ENCODE measurements at regions not wholly inside any gene's neighbourhood (a gene's known extent, or its start where the extent isn't known, plus 50 kb on each side); places are given as distances from the start of the nearest gene placed in this dataset.
"Not testable (repeated sequence)": the region's sequence is repeated elsewhere in the genome, so short reads cannot be mapped to it uniquely, and the experiment has no call there.

- no peak for DNase-seq (ENCODE audit: low spot score)
These were observed 98.2 kb upstream of the C14orf180 start for GRCh38 chr14:104481323-104481722.

GRCh38 chr14:104482017-104482416 is 97.5 kb upstream of the C14orf180 start:
- DNase-seq (ENCODE audit: low spot score) = not testable (repeated sequence)

- no peak for DNase-seq (ENCODE audit: low spot score)
These were observed 93.2 kb upstream of the C14orf180 start for GRCh38 chr14:104486222-104486923.

DNA sequence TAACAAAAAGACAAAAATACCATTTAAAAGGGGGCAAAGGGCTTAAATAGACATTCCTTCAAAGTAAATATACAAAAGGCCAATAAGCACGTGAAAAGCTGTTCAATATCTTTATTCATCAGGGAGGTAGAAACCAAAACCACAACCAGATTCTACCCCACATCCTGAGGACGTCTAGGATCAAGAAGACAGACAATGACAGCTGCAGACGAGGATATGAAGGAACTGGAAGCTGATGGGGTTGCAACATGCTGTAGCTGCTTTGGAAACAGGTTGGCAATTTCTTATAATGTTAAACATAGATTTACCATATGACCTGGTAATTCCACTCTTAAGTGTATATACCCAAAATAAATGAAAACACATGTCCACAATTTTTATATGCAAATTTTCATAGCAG is 85.1 kb upstream of the C14orf180 start:
- DNase-seq (ENCODE audit: low spot score) = no peak

DNA sequence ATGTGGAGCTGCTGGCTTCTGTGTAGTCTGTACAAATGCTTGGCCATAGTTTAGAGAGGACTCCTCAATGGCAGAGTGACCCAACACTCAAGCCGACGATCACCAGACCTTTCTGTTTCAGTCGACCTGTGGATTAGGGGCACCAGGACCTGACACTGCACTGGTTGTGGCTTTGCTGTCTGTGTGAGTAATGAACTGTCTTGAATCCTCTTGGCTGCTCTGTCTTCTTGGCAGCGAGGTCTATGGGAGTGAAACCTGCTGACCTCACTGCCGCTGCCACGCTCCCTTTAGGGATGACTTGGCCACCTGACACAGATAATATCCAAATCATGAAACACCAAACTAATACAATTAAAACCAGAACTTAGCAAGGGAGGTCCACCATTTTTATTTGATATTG is 83.5 kb upstream of the C14orf180 start:
- DNase-seq (ENCODE audit: low spot score) = no peak

DNA sequence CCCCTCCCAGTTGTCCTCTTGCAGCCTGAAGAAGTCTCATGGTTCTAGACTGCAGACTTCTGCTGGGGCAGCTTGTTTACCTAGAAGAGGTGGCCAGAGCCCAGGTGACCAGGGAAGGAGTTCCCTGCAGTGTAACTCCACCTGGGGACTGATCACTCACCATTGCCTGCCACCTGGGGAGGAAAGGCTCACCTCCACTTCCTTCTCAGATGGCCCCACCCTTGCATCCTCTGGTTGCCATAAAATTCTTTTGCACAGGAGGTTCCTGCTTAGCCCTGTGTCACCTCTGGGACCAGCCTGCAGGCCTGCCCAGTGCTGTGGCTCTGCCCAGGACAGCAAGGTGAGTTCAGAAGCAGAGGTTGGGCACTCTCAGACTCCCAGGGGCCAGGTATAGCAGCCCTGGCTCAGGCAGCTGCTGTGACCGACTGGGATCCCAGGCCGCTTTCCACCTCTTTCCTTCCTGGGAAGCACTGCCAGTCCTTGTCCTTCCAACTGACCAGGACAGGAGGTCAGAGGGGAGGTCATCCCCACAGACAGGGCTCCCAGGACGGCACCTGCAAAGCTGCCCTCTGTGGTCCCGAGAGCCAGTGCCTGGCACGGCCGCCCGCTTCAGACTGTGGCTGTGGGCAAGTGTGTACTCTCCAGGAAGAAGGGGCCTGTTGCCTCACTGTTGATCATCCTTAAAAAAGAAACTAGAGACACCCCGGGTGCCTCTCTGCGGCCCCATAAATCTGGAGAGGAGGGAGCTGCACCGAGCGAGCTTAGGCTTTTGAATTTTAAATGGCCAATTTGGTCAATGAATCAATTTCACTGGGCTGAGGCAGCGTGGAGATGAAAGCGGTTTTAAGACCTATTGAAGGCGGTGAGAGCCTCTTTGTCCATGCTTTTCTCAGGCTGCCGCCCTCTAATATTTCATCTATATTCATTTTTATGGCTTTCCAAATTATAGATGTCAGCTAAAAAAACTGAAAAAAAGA is 79.5 kb upstream of the C14orf180 start:
- no peak for DNase-seq (ENCODE audit: low spot score)

- DNase-seq (ENCODE audit: low spot score) = no peak
These were observed 77.5 kb upstream of the C14orf180 start for GRCh38 chr14:104502060-104502459.

- no peak for DNase-seq (ENCODE audit: low spot score)
These were observed 75.9 kb upstream of the C14orf180 start for GRCh38 chr14:104503691-104504090.

DNA sequence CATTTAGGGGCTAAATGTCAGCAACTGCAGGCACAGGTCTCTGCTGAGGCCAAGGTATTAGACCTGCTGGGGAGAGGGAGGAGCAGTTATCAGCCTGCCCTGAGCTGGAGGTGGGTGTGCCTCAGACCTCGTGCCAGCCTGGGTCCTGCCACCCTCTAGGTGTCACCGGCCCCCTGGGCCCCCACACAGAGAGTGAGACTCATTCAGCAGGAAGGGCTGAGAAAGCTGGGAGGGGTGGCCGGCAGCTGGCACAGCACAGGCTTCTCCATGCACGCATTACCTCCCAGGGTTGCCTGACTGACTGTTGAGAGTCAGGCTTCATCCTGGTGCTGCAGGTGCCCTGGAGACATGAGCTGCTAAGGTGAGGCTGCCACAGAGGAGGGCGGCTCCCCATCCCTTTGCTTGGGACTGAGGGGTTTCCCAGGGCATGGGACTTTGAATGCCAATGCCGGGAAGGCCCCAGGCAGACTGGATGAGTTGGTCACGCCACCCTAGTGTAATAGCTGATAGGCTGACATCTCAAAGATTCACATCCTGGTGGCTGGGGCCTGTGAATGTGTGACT is 75.3 kb upstream of the C14orf180 start:
- DNase-seq (ENCODE audit: low spot score) = no peak

GRCh38 chr14:104505085-104506074 is 74.2 kb upstream of the C14orf180 start:
- no peak for DNase-seq (ENCODE audit: low spot score)

DNA sequence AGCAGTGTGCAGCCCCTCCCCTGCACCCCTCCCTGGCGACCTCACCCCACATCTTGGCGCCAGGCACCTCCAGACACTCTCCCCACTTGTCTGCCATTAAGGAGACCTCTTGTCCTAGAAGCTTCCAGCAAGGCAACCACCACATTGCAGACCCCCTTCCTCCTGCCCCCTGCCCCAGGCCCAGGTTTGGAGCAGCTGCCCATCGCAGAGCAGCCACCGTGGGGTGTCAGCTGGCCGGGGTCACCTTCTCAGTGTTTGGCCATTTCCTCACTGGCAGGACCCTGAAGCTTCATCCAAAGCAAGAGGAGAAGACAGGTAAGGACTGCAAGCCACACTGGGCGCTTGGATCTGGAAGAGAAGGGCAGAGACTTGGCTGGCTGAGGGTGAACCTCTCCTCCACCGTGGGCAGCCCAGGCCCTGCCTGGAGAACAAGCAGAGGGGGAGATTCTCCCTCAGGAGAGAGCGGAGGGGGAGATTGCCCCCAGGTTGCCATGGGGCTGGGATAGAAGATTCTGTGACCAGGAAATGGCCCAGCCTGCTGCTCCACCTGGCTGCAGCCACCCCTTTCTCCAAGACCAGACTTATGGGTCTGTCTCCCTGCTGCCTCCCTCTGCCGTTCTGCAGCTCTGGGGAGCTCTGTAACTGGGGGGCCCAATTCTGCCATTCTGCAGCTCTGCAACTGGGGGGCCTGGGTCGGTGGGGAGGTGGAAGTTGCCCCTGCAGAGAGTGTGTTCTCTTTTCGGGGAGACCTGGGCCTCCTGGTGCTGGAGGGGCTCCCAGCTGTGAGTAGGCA is 72.9 kb upstream of the C14orf180 start:
- DNase-seq (ENCODE audit: low spot score) = no peak

- no peak for DNase-seq (ENCODE audit: low spot score)
These were observed 72.1 kb upstream of the C14orf180 start for GRCh38 chr14:104507443-104507842.

GRCh38 chr14:104509673-104510072 is 69.9 kb upstream of the C14orf180 start:
- DNase-seq (ENCODE audit: low spot score) = no peak

DNA sequence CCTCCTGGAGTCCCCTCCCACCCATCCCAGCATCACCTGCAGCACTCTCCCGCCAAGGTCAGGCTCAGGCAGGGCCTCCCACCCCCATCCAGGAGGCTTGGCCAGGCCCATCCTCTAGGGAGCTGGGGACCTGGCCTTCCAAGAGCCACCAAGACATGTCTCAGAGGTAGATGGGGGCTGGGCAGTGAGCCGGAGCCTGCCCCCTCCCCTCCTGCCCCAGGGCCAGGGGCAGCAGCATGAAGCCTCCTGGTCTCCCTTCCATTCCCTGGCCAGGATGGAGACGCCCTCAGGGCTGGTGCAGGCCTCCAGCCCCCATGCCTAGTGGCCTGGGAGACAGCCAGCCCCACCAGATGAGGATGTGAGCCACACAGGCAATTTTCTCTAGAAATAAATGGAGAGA is 69.3 kb upstream of the C14orf180 start:
- no peak for DNase-seq (ENCODE audit: low spot score)

GRCh38 chr14:104510794-104511611 is 68.6 kb upstream of the C14orf180 start:
- peak; percentile 95 for DNase-seq (ENCODE audit: low spot score)

GRCh38 chr14:104512061-104512460 is 67.5 kb upstream of the C14orf180 start:
- DNase-seq (ENCODE audit: low spot score) = no peak

DNA sequence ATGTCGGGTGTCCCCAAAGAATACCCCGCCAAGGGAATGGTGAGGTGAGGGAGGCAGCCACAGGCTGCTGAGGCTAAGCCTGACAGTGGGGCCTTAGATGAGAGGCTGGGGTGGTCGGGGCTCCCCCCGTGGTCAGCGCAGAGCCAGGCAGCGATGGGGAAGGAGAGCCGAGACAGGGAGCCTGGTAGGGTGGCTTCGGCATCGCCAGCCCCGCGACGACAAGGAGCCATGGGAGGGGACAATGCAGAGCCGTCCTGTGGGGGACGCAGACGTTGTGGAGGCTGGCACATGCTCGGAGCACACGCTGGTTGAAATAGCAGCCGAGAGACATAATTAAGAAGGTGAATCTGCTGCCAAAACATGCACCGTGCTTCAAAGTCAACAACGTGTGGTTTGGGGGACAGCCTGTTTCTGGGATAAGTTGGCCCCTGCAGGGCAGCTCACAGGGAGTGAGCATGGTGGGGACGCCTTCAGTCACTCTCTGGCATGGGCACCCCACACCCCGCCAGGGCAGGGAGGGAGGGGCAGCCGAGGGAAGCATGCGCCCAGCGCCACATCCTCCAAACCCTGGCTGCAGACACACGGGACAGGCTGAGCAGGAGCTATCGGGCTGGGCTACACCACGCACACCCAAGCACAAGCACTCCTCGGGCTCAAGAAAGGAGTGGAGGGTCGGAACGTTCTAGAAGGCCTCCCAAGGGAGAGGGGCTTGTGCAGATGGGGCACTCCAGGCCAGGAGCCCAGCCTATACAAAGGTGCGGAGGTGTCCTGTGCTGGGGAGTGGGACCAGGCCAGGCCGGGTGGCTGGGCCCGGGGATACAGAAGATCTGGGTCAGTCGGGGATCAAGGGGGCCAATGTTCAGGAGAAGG is 66.6 kb upstream of the C14orf180 start:
- peak; percentile 80 for DNase-seq (ENCODE audit: low spot score)

DNA sequence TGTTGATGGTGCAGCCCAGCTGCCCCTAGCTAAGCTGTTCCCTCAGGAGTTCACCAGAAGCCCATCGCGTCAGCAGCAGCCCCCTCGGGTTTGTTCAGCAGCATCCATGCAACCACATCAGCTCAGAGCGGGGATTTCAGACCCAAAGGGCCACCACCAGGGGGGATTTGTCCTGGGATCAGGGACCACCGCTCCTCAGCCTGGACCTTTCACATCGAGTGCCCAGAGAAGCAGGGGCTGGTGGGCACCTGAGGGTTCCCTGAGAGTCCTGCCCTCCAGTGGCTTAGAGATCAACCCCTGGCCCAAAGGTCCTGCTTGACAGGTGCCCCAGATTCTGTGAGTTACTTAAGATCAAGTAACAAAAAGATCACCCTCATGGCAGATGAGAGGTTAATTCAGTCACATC is 65.9 kb upstream of the C14orf180 start:
- no peak for DNase-seq (ENCODE audit: low spot score)
